Tongue (tissue), 1 donor: ENCODE measurements at regions not wholly inside any gene's neighbourhood (a gene's known extent, or its start where the extent isn't known, plus 50 kb on each side); places are given as distances from the start of the nearest gene placed in this dataset.
A peak's percentile ranks its signal among the peaks of the same experiment; 100 is the strongest.

Source experiments
- DNase-seq: peaks from one replicate; pipeline ENCODE4 v3.0.0-alpha.2; 2015

- DNase-seq: no peak
These were observed 583.2 kb upstream of the ID2 start for GRCh38 chr2:8098476-8099266.

GRCh38 chr2:8099267-8099582, 582.6 kb upstream of the ID2 start:
- DNase-seq: no peak

GRCh38 chr2:8101614-8102277, 580.1 kb upstream of the ID2 start:
- no peak for DNase-seq

- DNase-seq: no peak
These were observed 579.4 kb upstream of the ID2 start for GRCh38 chr2:8102470-8102869.

- no peak for DNase-seq
These were observed 578.7 kb upstream of the ID2 start for GRCh38 chr2:8103085-8103708.

- DNase-seq: no peak
These were observed 574.7 kb upstream of the ID2 start for GRCh38 chr2:8107150-8107549.

- no peak for DNase-seq
These were observed 574.1 kb upstream of the ID2 start for GRCh38 chr2:8107621-8108378.

- DNase-seq: no peak
These were observed 571.1 kb upstream of the ID2 start for GRCh38 chr2:8110716-8111115.

GRCh38 chr2:8111193-8111592, 570.7 kb upstream of the ID2 start:
- no peak for DNase-seq

- no peak for DNase-seq
These were observed 566.4 kb upstream of the ID2 start for GRCh38 chr2:8115456-8115855.

GRCh38 chr2:8115966-8116365, 565.9 kb upstream of the ID2 start:
- DNase-seq: no peak

- no peak for DNase-seq
These were observed 565.2 kb upstream of the ID2 start for GRCh38 chr2:8116661-8117060.

GRCh38 chr2:8118940-8119781, 562.7 kb upstream of the ID2 start:
- no peak for DNase-seq

- peak; percentile 50 for DNase-seq
These were observed 561.9 kb upstream of the ID2 start for GRCh38 chr2:8119782-8120505.

GRCh38 chr2:8120506-8120860, 561.4 kb upstream of the ID2 start:
- no peak for DNase-seq

GRCh38 chr2:8121022-8121825, 560.6 kb upstream of the ID2 start:
- no peak for DNase-seq

GRCh38 chr2:8121826-8122513, 559.9 kb upstream of the ID2 start:
- DNase-seq: no peak

GRCh38 chr2:8122520-8122919, 559.3 kb upstream of the ID2 start:
- DNase-seq: peak; percentile 65

- DNase-seq: no peak
These were observed 558.4 kb upstream of the ID2 start for GRCh38 chr2:8123464-8123863.
